ENCODE measurements at regions not wholly inside any gene's neighbourhood (a gene's known extent, or its start where the extent isn't known, plus 50 kb on each side); places are given as distances from the start of the nearest gene placed in this dataset.
"Not testable (repeated sequence)": the region's sequence is repeated elsewhere in the genome, so short reads cannot be mapped to it uniquely, and the experiment has no call there.

GRCh38 chr20:48531505-48531904 is 296.3 kb downstream of the PREX1 start:
- no peaks in the 10 kb centered on the region for H3K4me1 ChIP-seq (ENCODE audit: control insufficient read depth, insufficient read depth, low read length, poor library complexity, severe bottlenecking)
- no peak overlapping the region for H3K27ac ChIP-seq (ENCODE audit: low read depth, low read length, severe bottlenecking)
- WGBS, 2 experiments (ENCODE audit: insufficient coverage in 2 of 2): 91 to 100% methylated on average over 1 of the region's 2 CpGs
- no peaks in the 10 kb centered on the region for H3K9me3 ChIP-seq (ENCODE audit: control insufficient read depth, low read length)
- H3K4me3 ChIP-seq (ENCODE audit: extremely low read depth, insufficient read depth, low read length, poor library complexity, severe bottlenecking): no peak overlapping the region
- H3K36me3 ChIP-seq (ENCODE audit: control insufficient read depth, insufficient read depth, low read length): no peaks in the 10 kb centered on the region

- Histone ChIP-seq H3K4me1 (ENCODE audit: control insufficient read depth, insufficient read depth, low read length, poor library complexity, severe bottlenecking) (no peaks in the 10 kb centered on the region), H3K4me3 (ENCODE audit: extremely low read depth, insufficient read depth, low read length, poor library complexity, severe bottlenecking) (no peak overlapping the region), H3K36me3 (ENCODE audit: control insufficient read depth, insufficient read depth, low read length) (no peaks in the 10 kb centered on the region), H3K9me3 (ENCODE audit: control insufficient read depth, low read length) (no peaks in the 10 kb centered on the region), H3K27ac (ENCODE audit: low read depth, low read length, severe bottlenecking) (no peak overlapping the region)
- 89 to 92% methylated on average over 4 to 5 of the region's 5 CpGs for WGBS, 2 experiments (ENCODE audit: insufficient coverage in 2 of 2)
These were observed 296.8 kb downstream of the PREX1 start for GRCh38 chr20:48530957-48531356.

GRCh38 chr20:48528346-48528745 is 299.5 kb downstream of the PREX1 start:
- Histone ChIP-seq H3K27ac (ENCODE audit: low read depth, low read length, severe bottlenecking) (no peak overlapping the region), H3K4me3 (ENCODE audit: extremely low read depth, insufficient read depth, low read length, poor library complexity, severe bottlenecking) (no peak overlapping the region), H3K4me1 (ENCODE audit: control insufficient read depth, insufficient read depth, low read length, poor library complexity, severe bottlenecking) (no peaks in the 10 kb centered on the region), H3K9me3 (ENCODE audit: control insufficient read depth, low read length) (no peaks in the 10 kb centered on the region), H3K36me3 (ENCODE audit: control insufficient read depth, insufficient read depth, low read length) (no peaks in the 10 kb centered on the region)
- WGBS, 2 experiments (ENCODE audit: insufficient coverage in 2 of 2): 95 to 96% methylated on average over 4 to 7 of the region's 7 CpGs

- no peaks in the 10 kb centered on the region for H3K9me3 ChIP-seq (ENCODE audit: control insufficient read depth, low read length)
- H3K4me1 ChIP-seq (ENCODE audit: control insufficient read depth, insufficient read depth, low read length, poor library complexity, severe bottlenecking): no peaks in the 10 kb centered on the region
- 89 to 90% methylated on average over 7 to 10 of the region's 11 CpGs for WGBS, 2 experiments (ENCODE audit: insufficient coverage in 2 of 2)
- no peak overlapping the region for H3K4me3 ChIP-seq (ENCODE audit: extremely low read depth, insufficient read depth, low read length, poor library complexity, severe bottlenecking)
- H3K36me3 ChIP-seq (ENCODE audit: control insufficient read depth, insufficient read depth, low read length): no peaks in the 10 kb centered on the region
- H3K27ac ChIP-seq (ENCODE audit: low read depth, low read length, severe bottlenecking): no peak overlapping the region
These were observed 300.0 kb downstream of the PREX1 start for GRCh38 chr20:48527771-48528170.

- no peaks in the 10 kb centered on the region for H3K4me1 ChIP-seq (ENCODE audit: control insufficient read depth, insufficient read depth, low read length, poor library complexity, severe bottlenecking)
- H3K27ac ChIP-seq (ENCODE audit: low read depth, low read length, severe bottlenecking): no peak overlapping the region
- H3K9me3 ChIP-seq (ENCODE audit: control insufficient read depth, low read length): no peaks in the 10 kb centered on the region
- no peak overlapping the region for H3K4me3 ChIP-seq (ENCODE audit: extremely low read depth, insufficient read depth, low read length, poor library complexity, severe bottlenecking)
- no peaks in the 10 kb centered on the region for H3K36me3 ChIP-seq (ENCODE audit: control insufficient read depth, insufficient read depth, low read length)
- 90 to 91% methylated on average over 8 to 9 of the region's 9 CpGs for WGBS, 2 experiments (ENCODE audit: insufficient coverage in 2 of 2)
These were observed 300.9 kb downstream of the PREX1 start for GRCh38 chr20:48526936-48527335.

GRCh38 chr20:48525400-48525799 is 302.4 kb downstream of the PREX1 start:
- H3K9me3 ChIP-seq (ENCODE audit: control insufficient read depth, low read length): no peaks in the 10 kb centered on the region
- WGBS, 2 experiments (ENCODE audit: insufficient coverage in 2 of 2): 80 to 88% methylated on average over 2 of the region's 2 CpGs
- H3K27ac ChIP-seq (ENCODE audit: low read depth, low read length, severe bottlenecking): no peak overlapping the region
- no peaks in the 10 kb centered on the region for H3K36me3 ChIP-seq (ENCODE audit: control insufficient read depth, insufficient read depth, low read length)
- H3K4me1 ChIP-seq (ENCODE audit: control insufficient read depth, insufficient read depth, low read length, poor library complexity, severe bottlenecking): no peaks in the 10 kb centered on the region
- no peak overlapping the region for H3K4me3 ChIP-seq (ENCODE audit: extremely low read depth, insufficient read depth, low read length, poor library complexity, severe bottlenecking)

GRCh38 chr20:48524582-48524981 is 303.2 kb downstream of the PREX1 start:
- Histone ChIP-seq H3K4me1 (ENCODE audit: control insufficient read depth, insufficient read depth, low read length, poor library complexity, severe bottlenecking) (no peaks in the 10 kb centered on the region), H3K27ac (ENCODE audit: low read depth, low read length, severe bottlenecking) (no peak overlapping the region), H3K9me3 (ENCODE audit: control insufficient read depth, low read length) (no peaks in the 10 kb centered on the region), H3K36me3 (ENCODE audit: control insufficient read depth, insufficient read depth, low read length) (no peaks in the 10 kb centered on the region), H3K4me3 (ENCODE audit: extremely low read depth, insufficient read depth, low read length, poor library complexity, severe bottlenecking) (no peak overlapping the region)
- 96 to 100% methylated on average over 2 to 4 of the region's 5 CpGs for WGBS, 2 experiments (ENCODE audit: insufficient coverage in 2 of 2)

- no peaks in the 10 kb centered on the region for H3K36me3 ChIP-seq (ENCODE audit: control insufficient read depth, insufficient read depth, low read length)
- no peak overlapping the region for H3K4me3 ChIP-seq (ENCODE audit: extremely low read depth, insufficient read depth, low read length, poor library complexity, severe bottlenecking)
- no peaks in the 10 kb centered on the region for H3K9me3 ChIP-seq (ENCODE audit: control insufficient read depth, low read length)
- no peaks in the 10 kb centered on the region for H3K4me1 ChIP-seq (ENCODE audit: control insufficient read depth, insufficient read depth, low read length, poor library complexity, severe bottlenecking)
- no peak overlapping the region for H3K27ac ChIP-seq (ENCODE audit: low read depth, low read length, severe bottlenecking)
- 74 to 80% methylated on average over 4 to 5 of the region's 6 CpGs for WGBS, 2 experiments (ENCODE audit: insufficient coverage in 2 of 2)
These were observed 304.4 kb downstream of the PREX1 start for GRCh38 chr20:48523191-48523995.

GRCh38 chr20:48521121-48521520 is 306.7 kb downstream of the PREX1 start:
- Histone ChIP-seq H3K27ac (ENCODE audit: low read depth, low read length, severe bottlenecking) (no peak overlapping the region), H3K4me3 (ENCODE audit: extremely low read depth, insufficient read depth, low read length, poor library complexity, severe bottlenecking) (no peak overlapping the region), H3K4me1 (ENCODE audit: control insufficient read depth, insufficient read depth, low read length, poor library complexity, severe bottlenecking) (no peaks in the 10 kb centered on the region), H3K36me3 (ENCODE audit: control insufficient read depth, insufficient read depth, low read length) (no peaks in the 10 kb centered on the region), H3K9me3 (ENCODE audit: control insufficient read depth, low read length) (no peaks in the 10 kb centered on the region)
- WGBS, 2 experiments (ENCODE audit: insufficient coverage in 2 of 2): 83% methylated on average over 4 to 5 of the region's 5 CpGs

GRCh38 chr20:48516196-48516595 is 311.6 kb downstream of the PREX1 start:
- H3K27ac ChIP-seq (ENCODE audit: low read depth, low read length, severe bottlenecking); H3K4me3 ChIP-seq (ENCODE audit: extremely low read depth, insufficient read depth, low read length, poor library complexity, severe bottlenecking); H3K36me3 ChIP-seq (ENCODE audit: control insufficient read depth, insufficient read depth, low read length); H3K4me1 ChIP-seq (ENCODE audit: control insufficient read depth, insufficient read depth, low read length, poor library complexity, severe bottlenecking); H3K9me3 ChIP-seq (ENCODE audit: control insufficient read depth, low read length): not testable (repeated sequence)
- 76 to 85% methylated on average over 5 to 7 of the region's 11 CpGs for WGBS, 2 experiments (ENCODE audit: insufficient coverage in 2 of 2)

- not testable (repeated sequence) for H3K9me3 ChIP-seq (ENCODE audit: control insufficient read depth, low read length); H3K36me3 ChIP-seq (ENCODE audit: control insufficient read depth, insufficient read depth, low read length); H3K4me1 ChIP-seq (ENCODE audit: control insufficient read depth, insufficient read depth, low read length, poor library complexity, severe bottlenecking); H3K4me3 ChIP-seq (ENCODE audit: extremely low read depth, insufficient read depth, low read length, poor library complexity, severe bottlenecking); H3K27ac ChIP-seq (ENCODE audit: low read depth, low read length, severe bottlenecking)
- WGBS, 2 experiments (ENCODE audit: insufficient coverage in 2 of 2): 72% methylated on average over 2 of the region's 12 CpGs; no CpG with 5 or more reads in 1 of the 2 experiments
These were observed 313.2 kb downstream of the PREX1 start for GRCh38 chr20:48514577-48514976.
